K562 (cell line): ENCODE measurements at regions not wholly inside any gene's neighbourhood (a gene's known extent, or its start where the extent isn't known, plus 50 kb on each side); places are given as distances from the start of the nearest gene placed in this dataset.

Experiments used
- ATAC-seq: fragments of 200-7000 bp; cut with Tn5 transposase; 3 replicates; pipeline ENCODE4 v1.9.1; 2020; ENCODE audit warnings: moderate library complexity
- BruUV-seq: library from RNA; stranded (reverse); fragments of 400-500 nt; replicated peaks from 2 replicates; lab custom pipeline; 2021; lab: Mats Ljungman, UMichigan
- CTCF ChIA-PET: fragments of 300-600 bp; formaldehyde crosslinking; extraction: SDS; loops from one replicate; lab custom pipeline; 2021; ENCODE audit warnings: low intra/inter-chr PET ratio; lab: Yijun Ruan, JAX
- POLR2A ChIA-PET: fragments of 300-600, 350-650 bp; sonication (Branson Sonifier 250); formaldehyde crosslinking; extraction: SDS; loops from one replicate; lab custom pipeline; 2021; ENCODE audit warnings: antibody characterized with exemption, inconsistent platforms; lab: Yijun Ruan, JAX
- DNase-seq, 4 experiments: peaks; one replicate each; pipeline versions ENCODE4 v3.0.0 to v3.0.0-alpha.2; 2011 to 2018; ENCODE audit warnings: low spot score in 3 of 4, mixed read lengths in 3 of 4; ENCODE audit errors: extremely low read depth in 1 of 4
- FAIRE-seq: peaks from 2 replicates; lab custom pipeline; 2011; peaks lifted over from hg19 to GRCh38; lab: Jason Lieb, UNC
- H2AFZ ChIP-seq: 2 replicates; pipeline ENCODE4 v1.6.0; 2011; ENCODE audit warnings: low read depth, low read length, control low read depth, inconsistent platforms
- H3K27ac ChIP-seq: fragments of 200-600 bp; 3 replicates; pipeline ENCODE4 v1.8.0; 2011; ENCODE audit warnings: low read depth, mild to moderate bottlenecking, control low read depth, inconsistent platforms, low read length, moderate library complexity, mixed read lengths; ENCODE audit errors: extremely low read depth
- H3K27me3 ChIP-seq, 2 experiments: fragments of 300-600 bp in 1 of 2; 2 replicates in 1 of 2; 3 replicates in 1 of 2; pipeline versions ENCODE4 v1.6.0 to v1.8.0; 2011; ENCODE audit warnings: inconsistent platforms in 2 of 2, low read length in 2 of 2, mild to moderate bottlenecking in 1 of 2, mixed read lengths in 1 of 2, moderate library complexity in 1 of 2; ENCODE audit not compliant: control insufficient read depth in 2 of 2, insufficient read depth in 2 of 2
- H3K36me3 ChIP-seq: fragments of 300-600 bp; 3 replicates; pipeline ENCODE4 v1.8.0; 2011; ENCODE audit warnings: mild to moderate bottlenecking, low read length, inconsistent platforms; ENCODE audit not compliant: control insufficient read depth, insufficient read depth
- H3K4me1 ChIP-seq, 2 experiments: fragments of 200-600 bp in 1 of 2; replicated peaks in 1 of 2; 2 replicates in 1 of 2; 3 replicates in 1 of 2; pipeline versions ENCODE4 v1.5.1 to v1.8.0; 2011; ENCODE audit warnings: inconsistent platforms in 2 of 2, low read length in 2 of 2, mild to moderate bottlenecking in 1 of 2, mixed read lengths in 1 of 2, moderate library complexity in 1 of 2; ENCODE audit not compliant: control insufficient read depth in 2 of 2, insufficient read depth in 2 of 2
- H3K4me2 ChIP-seq: 2 replicates; pipeline ENCODE4 v1.6.1; 2011; ENCODE audit warnings: low read length, control low read depth, inconsistent platforms, mixed read lengths; ENCODE audit not compliant: insufficient read depth
- H3K4me3 ChIP-seq: fragments of 200-600 bp; sonication (generic), shearing (Covaris generic); 2 replicates; pipeline ENCODE4 v1.5.1; 2016; ENCODE audit warnings: control low read depth, inconsistent platforms
- H3K79me2 ChIP-seq: fragments of 200-600 bp; 3 replicates; pipeline ENCODE4 v1.8.0; 2011; ENCODE audit warnings: low read length, inconsistent platforms; ENCODE audit not compliant: control insufficient read depth, insufficient read depth
- H3K9ac ChIP-seq, 2 experiments: 2 replicates each; pipeline versions ENCODE4 v1.6.0 to v1.6.1; 2011; ENCODE audit warnings: low read depth in 2 of 2, low read length in 2 of 2, control low read depth in 1 of 2, inconsistent platforms in 1 of 2, mild to moderate bottlenecking in 1 of 2, mixed read lengths in 1 of 2; ENCODE audit not compliant: insufficient read depth in 1 of 2
- H3K9me1 ChIP-seq: one replicate; pipeline ENCODE4 v1.6.0; 2011; ENCODE audit warnings: inconsistent platforms, mild to moderate bottlenecking, low read length, moderate library complexity; ENCODE audit not compliant: control insufficient read depth, insufficient read depth
- H3K9me3 ChIP-seq: replicated peaks from 2 replicates; pipeline ENCODE4 v1.5.1; 2011; ENCODE audit warnings: low read depth, low read length, inconsistent platforms; ENCODE audit not compliant: control insufficient read depth, insufficient read depth
- H4K20me1 ChIP-seq: replicated peaks from 2 replicates; pipeline ENCODE4 v1.6.1; 2011; ENCODE audit warnings: low read length, inconsistent platforms, mixed read lengths; ENCODE audit not compliant: control insufficient read depth, insufficient read depth
- C11orf30 ChIP-seq: fragments of 450-650 bp; IDR thresholded peaks from 2 replicates; pipeline ENCODE4 v1.6.1; 2016; ENCODE audit warnings: low read depth, mild to moderate bottlenecking
- CHD4 ChIP-seq: fragments of 200-600 bp; sonication (generic); IDR thresholded peaks from 3 replicates; pipeline ENCODE4 v1.6.1; 2012; ENCODE audit warnings: low read depth, mild to moderate bottlenecking, mixed read lengths, low read length, inconsistent platforms; ENCODE audit not compliant: insufficient read depth, insufficient replicate concordance, poor library complexity, severe bottlenecking
- HDAC1 ChIP-seq, 2 experiments: fragments of 450-650 bp; IDR thresholded peaks; 2 replicates each; pipeline ENCODE4 v1.6.1; 2016 to 2017; ENCODE audit warnings: inconsistent platforms in 1 of 2, mild to moderate bottlenecking in 1 of 2, moderate library complexity in 1 of 2
- ILF3 ChIP-seq: fragments of 450-650 bp; IDR thresholded peaks from 2 replicates; pipeline ENCODE4 v1.6.1; 2018; ENCODE audit warnings: antibody characterized with exemption, mild to moderate bottlenecking, moderate library complexity, borderline replicate concordance
- OTX1 ChIP-seq: fragments of 450-650 bp; formaldehyde crosslinking; IDR thresholded peaks from 2 replicates; pipeline ENCODE4 v1.4.0; 2022; ENCODE audit warnings: mild to moderate bottlenecking
- POLR3A ChIP-seq: IDR thresholded peaks from 2 replicates; pipeline ENCODE4 v1.6.1; 2011; ENCODE audit warnings: borderline replicate concordance, mild to moderate bottlenecking, moderate library complexity; ENCODE audit not compliant: insufficient read length, insufficient read depth; ENCODE audit errors: extremely low read depth
- POLR3G ChIP-seq: IDR thresholded peaks from 2 replicates; pipeline ENCODE4 v1.6.1; 2011; ENCODE audit not compliant: insufficient read length, insufficient replicate concordance; ENCODE audit errors: extremely low read depth
- SMARCA5 ChIP-seq: fragments of 450-650 bp; IDR thresholded peaks from 2 replicates; pipeline ENCODE4 v1.6.1; 2016
- ZEB2 ChIP-seq: fragments of 450-650 bp; IDR thresholded peaks from 2 replicates; pipeline ENCODE4 v1.6.1; 2016
- ZNF175 ChIP-seq: fragments of 200-800 bp; sonication (Bioruptor generic); IDR thresholded peaks from 2 replicates; pipeline ENCODE4 v1.6.1; 2016; ENCODE audit warnings: low read depth, mild to moderate bottlenecking, missing genetic modification characterization, missing compliant biosample characterization
- ZNF347 ChIP-seq: fragments of 450-650 bp; formaldehyde crosslinking; IDR thresholded peaks from 2 replicates; pipeline ENCODE4 v1.4.0; 2020; ENCODE audit warnings: low read depth, mild to moderate bottlenecking, moderate library complexity
- ZNF436 ChIP-seq: fragments of 250-450, 450-650 bp; sonication (Bioruptor Pico); formaldehyde crosslinking; IDR thresholded peaks from 2 replicates; pipeline ENCODE4 v1.7.0; 2020; ENCODE audit warnings: mild to moderate bottlenecking
- WGBS: fragments of 100-300 bp; shearing (Covaris generic); methylation state at CpG from one replicate; pipeline ENCODE4 v1.1.6; 2016; ENCODE audit warnings: low coverage, mixed read lengths; ENCODE audit not compliant: insufficient coverage; ENCODE audit errors: missing lambda C conversion rate; 5-methylcytosine and 5-hydroxymethylcytosine counted together
- in situ Hi-C: fragments of 300-500 bp; cut with MboI; formaldehyde crosslinking; loops from 4 replicates; pipeline ENCODE4 v1.15.0; 2018; ENCODE audit warnings: inconsistent platforms, mixed read lengths
- intact Hi-C: fragments of 100-400 bp; cut with micrococcal nuclease; formaldehyde crosslinking; loops from 2 replicates; pipeline ENCODE4 v1.14.2; 2022
- TF ChIP-seq, protein P1 (sequence below): fragments of 250-450 bp; sonication (Bioruptor Pico); IDR thresholded peaks from 2 replicates; pipeline ENCODE4 v1.5.0; 2021
- TF ChIP-seq, protein P2 (sequence below): IDR thresholded peaks from 2 replicates; pipeline ENCODE4 v1.6.1; 2016; ENCODE audit warnings: missing genetic modification characterization, missing compliant biosample characterization
- TF ChIP-seq, protein P3 (sequence below), 3 experiments: fragments of 200-800 bp in 1 of 3; fragments of 250-450 bp in 1 of 3; fragments of 450-650 bp in 1 of 3; sonication (Bioruptor Pico) in 1 of 3; sonication (Bioruptor generic) in 1 of 3; formaldehyde crosslinking in 1 of 3; IDR thresholded peaks; 2 replicates each; pipeline versions ENCODE4 v1.6.1 to v1.8.0; 2016 to 2022; ENCODE audit warnings: mild to moderate bottlenecking in 2 of 3, missing genetic modification characterization in 2 of 3, missing compliant biosample characterization in 1 of 3, moderate library complexity in 1 of 3
- TF ChIP-seq, protein P4 (sequence below): IDR thresholded peaks from 3 replicates; pipeline ENCODE4 v1.6.1; 2011; ENCODE audit warnings: borderline replicate concordance, mild to moderate bottlenecking; ENCODE audit not compliant: insufficient read length, insufficient read depth

DNA sequence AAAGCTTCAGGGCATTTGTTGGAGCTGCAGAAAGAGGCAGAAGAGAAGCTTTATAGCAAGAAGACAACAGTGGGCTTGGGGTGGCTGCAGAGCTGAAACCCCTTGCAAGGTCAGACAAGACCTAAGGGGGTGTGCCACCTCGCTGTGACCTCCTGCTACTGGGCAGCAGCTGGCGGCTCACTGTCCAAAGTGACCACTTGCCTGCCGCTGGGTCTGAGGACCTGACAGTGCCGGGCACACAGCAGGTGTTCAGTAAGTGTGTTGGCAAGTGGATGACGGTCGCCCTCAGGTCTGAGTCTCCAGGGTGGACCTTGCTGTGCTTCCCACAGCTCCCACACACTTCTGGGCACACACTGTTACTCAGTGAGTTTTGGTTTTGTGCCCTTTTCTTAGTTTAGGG is 336.5 kb downstream of the C16orf95 start:
- intact Hi-C loops (no loop called here), in situ Hi-C loops (no loop called here)
- ATAC-seq (no peak), FAIRE-seq (no peak), DNase-seq (no peak)
- Histone ChIP-seq H4K20me1 (0 out of 2 replicates have a peak, but pooled peaks cover 4% of the 10 kb centered on the region), H3K36me3 (no peaks in the 10 kb centered on the region), H3K27me3 (peaks cover 0 to 9% of the 10 kb centered on the region in 2 experiments; a peak in 2 of 5 replicates), H3K4me3 (no peak overlapping the region), H3K27ac (no peak overlapping the region), H3K9me3 (no peaks in the 10 kb centered on the region), H3K4me1 (no peaks in the 10 kb centered on the region; a peak in 1 of 5 replicates), H3K9me1 (no peaks in the 10 kb centered on the region), H3K9ac (no peak overlapping the region), H2AFZ (no peak overlapping the region), H3K79me2 (no peaks in the 10 kb centered on the region), H3K4me2 (no peak overlapping the region)
- 1% methylated on average over 6 of the region's 6 CpGs for WGBS
- CTCF ChIA-PET: no interaction called here
- BruUV-seq: no TSS peak
- POLR2A ChIA-PET: interaction anchor here (1.0 kb wide), 1 partner anchor 22 kb away, joined by 3 read pairs; no protein-coding TSS in a partner anchor
- TF ChIP-seq, protein P1, sequence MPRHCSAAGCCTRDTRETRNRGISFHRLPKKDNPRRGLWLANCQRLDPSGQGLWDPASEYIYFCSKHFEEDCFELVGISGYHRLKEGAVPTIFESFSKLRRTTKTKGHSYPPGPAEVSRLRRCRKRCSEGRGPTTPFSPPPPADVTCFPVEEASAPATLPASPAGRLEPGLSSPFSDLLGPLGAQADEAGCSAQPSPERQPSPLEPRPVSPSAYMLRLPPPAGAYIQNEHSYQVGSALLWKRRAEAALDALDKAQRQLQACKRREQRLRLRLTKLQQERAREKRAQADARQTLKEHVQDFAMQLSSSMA (CRISPR knock-in tag): no peak
- TF ChIP-seq ILF3 (no peak), ZNF175 (CRISPR knock-in tag) (no peak), C11orf30 (no peak), OTX1 (CRISPR knock-in tag) (no peak), HDAC1 (IDR thresholded peaks at IDR 0.05) (no peak), ZNF347 (CRISPR knock-in tag) (no peak), POLR3A (no peak), ZEB2 (no peak), ZNF436 (no peak), CHD4 (no peak), SMARCA5 (no peak), POLR3G (no peak)
- TF ChIP-seq, protein P2, sequence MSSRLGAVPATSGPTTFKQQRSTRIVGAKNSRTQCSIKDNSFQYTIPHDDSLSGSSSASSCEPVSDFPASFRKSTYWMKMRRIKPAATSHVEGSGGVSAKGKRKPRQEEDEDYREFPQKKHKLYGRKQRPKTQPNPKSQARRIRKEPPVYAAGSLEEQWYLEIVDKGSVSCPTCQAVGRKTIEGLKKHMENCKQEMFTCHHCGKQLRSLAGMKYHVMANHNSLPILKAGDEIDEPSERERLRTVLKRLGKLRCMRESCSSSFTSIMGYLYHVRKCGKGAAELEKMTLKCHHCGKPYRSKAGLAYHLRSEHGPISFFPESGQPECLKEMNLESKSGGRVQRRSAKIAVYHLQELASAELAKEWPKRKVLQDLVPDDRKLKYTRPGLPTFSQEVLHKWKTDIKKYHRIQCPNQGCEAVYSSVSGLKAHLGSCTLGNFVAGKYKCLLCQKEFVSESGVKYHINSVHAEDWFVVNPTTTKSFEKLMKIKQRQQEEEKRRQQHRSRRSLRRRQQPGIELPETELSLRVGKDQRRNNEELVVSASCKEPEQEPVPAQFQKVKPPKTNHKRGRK: no peak
- TF ChIP-seq, protein P3, sequence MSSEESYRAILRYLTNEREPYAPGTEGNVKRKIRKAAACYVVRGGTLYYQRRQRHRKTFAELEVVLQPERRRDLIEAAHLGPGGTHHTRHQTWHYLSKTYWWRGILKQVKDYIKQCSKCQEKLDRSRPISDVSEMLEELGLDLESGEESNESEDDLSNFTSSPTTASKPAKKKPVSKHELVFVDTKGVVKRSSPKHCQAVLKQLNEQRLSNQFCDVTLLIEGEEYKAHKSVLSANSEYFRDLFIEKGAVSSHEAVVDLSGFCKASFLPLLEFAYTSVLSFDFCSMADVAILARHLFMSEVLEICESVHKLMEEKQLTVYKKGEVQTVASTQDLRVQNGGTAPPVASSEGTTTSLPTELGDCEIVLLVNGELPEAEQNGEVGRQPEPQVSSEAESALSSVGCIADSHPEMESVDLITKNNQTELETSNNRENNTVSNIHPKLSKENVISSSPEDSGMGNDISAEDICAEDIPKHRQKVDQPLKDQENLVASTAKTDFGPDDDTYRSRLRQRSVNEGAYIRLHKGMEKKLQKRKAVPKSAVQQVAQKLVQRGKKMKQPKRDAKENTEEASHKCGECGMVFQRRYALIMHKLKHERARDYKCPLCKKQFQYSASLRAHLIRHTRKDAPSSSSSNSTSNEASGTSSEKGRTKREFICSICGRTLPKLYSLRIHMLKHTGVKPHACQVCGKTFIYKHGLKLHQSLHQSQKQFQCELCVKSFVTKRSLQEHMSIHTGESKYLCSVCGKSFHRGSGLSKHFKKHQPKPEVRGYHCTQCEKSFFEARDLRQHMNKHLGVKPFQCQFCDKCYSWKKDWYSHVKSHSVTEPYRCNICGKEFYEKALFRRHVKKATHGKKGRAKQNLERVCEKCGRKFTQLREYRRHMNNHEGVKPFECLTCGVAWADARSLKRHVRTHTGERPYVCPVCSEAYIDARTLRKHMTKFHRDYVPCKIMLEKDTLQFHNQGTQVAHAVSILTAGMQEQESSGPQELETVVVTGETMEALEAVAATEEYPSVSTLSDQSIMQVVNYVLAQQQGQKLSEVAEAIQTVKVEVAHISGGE (CRISPR knock-in tag; IDR thresholded peaks at IDR 0.05): no peak
- TF ChIP-seq, protein P4, sequence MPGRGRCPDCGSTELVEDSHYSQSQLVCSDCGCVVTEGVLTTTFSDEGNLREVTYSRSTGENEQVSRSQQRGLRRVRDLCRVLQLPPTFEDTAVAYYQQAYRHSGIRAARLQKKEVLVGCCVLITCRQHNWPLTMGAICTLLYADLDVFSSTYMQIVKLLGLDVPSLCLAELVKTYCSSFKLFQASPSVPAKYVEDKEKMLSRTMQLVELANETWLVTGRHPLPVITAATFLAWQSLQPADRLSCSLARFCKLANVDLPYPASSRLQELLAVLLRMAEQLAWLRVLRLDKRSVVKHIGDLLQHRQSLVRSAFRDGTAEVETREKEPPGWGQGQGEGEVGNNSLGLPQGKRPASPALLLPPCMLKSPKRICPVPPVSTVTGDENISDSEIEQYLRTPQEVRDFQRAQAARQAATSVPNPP: no peak
